OCI-M1 (cell line): ENCODE measurements at regions not wholly inside any gene's neighbourhood (a gene's known extent, or its start where the extent isn't known, plus 50 kb on each side); places are given as distances from the start of the nearest gene placed in this dataset.
"Not testable (repeated sequence)": the region's sequence is repeated elsewhere in the genome, so short reads cannot be mapped to it uniquely, and the experiment has no call there.

Source experiments
- DNase-seq: peaks from one replicate; lab custom pipeline; 2025; lab: John Stamatoyannopoulos, UW

GRCh38 chr10:43853369-43853768 is 204.7 kb upstream of the ZNF32 start:
- no peak for DNase-seq

GRCh38 chr10:43852644-43853214 is 204.0 kb upstream of the ZNF32 start:
- DNase-seq, result no peak

DNA sequence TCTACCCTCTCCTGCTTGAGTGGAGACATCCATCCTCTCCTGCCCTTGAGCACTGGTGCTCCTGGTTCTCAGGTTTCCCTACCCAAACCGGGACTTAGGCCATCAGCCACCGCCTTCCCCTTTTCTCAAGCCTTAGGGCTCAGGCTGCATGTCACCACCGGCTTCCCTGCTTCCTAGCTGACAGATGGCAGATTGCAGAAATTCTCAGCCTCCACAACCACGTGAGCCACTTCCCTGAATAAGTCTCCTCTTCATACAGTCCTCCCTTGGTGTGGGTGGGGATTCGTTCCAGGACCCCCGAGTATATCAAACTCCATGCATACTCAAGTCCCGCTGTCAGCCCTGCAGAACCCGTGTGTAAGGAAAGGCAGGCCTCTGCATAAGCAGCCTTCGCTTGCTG is 203.5 kb upstream of the ZNF32 start:
- DNase-seq, result no peak

DNA sequence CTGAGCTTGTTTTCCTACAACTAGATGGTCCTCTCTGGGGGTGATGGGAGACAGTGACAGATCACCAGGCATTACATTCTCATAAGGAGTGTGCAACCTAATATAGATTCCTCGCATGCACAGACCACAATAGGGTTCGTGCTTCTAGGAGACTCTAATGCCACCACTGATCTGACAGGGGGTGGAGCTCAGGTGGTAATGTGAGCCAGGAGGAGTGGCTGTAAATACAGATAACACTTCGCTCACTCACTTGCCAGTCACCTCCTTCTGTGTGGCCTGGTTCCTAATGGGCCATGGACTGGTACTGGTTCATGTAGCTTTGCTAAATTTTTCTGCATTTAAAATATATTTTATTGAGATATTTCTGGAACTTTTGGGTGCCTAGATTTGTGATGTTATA is 202.3 kb upstream of the ZNF32 start:
- DNase-seq, result no peak

- no peak for DNase-seq
These were observed 200.9 kb upstream of the ZNF32 start for GRCh38 chr10:43849551-43849950.

DNA sequence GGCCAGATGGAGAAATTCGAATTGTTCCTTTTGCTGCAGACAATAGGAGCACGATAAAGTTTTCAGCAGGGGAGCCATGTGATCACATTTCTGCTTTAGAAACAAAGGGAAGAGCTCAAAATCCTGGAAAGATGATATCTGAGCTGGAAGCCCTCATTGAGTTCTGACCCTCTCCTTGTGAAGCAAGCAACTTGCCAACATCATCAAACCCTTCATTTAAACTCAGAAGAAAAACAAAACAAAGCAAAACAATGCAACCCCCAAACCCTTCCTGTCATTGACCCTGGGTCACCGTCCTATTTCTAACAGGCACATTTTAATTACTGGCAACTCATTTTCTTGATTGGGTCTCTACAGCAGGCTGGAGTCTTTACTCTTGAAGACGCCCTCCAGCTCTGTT is 198.3 kb upstream of the ZNF32 start:
- no peak for DNase-seq

- no peak for DNase-seq
These were observed 197.6 kb upstream of the ZNF32 start for GRCh38 chr10:43846187-43846680.

DNA sequence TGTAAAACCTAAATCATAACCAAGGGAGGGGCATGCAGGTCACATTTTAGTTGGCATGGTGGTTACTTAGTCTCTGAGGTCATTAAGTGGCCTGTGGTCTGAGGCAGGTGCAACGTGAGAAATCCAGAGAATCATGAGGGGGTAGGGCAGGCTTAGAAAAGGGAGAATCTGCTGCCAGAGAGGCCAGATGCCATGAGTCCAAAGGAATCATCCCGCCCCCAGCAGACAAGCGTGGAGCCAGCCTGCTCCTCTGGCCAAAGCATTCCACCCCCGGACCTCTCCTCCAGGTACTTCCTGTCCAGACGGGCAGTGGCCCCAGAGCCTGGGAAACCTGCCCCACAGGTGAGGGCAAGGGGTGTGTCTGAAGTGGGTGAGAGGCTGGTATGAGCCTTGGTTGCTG is 196.4 kb upstream of the ZNF32 start:
- no peak for DNase-seq

- no peak for DNase-seq
These were observed 195.5 kb upstream of the ZNF32 start for GRCh38 chr10:43844221-43844620.

DNA sequence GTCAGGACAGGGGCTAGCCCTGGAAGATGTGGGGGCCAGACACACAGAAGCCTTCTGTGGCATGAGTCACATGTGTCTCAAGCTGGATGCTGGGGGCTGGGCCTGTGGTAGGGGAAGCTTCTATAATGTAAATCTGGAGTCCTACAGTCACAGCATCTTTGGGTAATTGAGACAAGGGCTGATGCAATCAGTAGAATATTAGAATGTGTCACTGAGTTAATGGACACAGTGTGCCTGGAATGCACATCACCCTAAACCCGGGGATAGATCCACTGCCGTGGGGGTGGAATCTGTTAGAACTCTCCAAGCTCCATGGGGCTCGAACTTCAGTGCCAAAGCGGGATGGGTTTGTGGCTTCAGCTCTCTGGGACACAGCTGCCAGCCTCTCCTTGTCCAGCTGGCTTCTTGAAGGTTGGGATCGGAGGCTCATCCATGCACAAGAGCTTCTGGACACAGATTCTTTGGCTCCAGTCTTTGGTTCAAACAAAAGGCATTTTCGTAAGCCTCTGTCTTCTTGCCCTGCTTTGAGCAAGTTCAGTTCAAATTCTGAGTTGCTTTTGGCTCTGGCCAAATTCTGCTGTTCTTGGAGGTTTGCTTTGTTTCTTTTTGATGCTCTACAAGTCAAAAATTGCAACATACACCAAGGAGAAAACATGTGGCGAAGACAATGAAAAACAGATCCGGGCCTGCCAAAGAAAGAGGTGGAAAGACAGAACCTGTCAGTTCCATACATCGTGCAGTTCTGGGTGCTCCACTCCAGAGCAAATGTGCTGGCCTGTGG is 194.8 kb upstream of the ZNF32 start:
- DNase-seq, result no peak

DNA sequence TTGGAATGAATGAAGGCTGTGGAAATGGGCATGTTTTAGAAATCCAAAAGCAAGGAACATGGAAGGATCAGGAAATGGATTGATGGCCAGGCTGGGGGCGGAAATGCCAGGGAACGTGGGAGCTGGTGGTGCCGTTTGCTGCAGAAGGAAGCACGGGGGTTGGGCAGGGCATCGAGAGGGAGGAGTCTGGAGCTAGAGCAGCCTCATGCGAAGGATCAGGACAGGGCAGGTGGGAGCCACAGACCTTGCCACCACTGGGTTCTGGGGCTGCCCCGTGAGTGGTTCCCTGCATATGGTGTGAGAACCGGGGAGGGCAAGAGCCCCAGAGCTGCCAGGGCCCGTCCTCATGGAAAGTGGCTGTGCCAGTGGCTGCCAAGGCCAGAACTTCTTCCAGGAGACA is 193.8 kb upstream of the ZNF32 start:
- no peak for DNase-seq

DNA sequence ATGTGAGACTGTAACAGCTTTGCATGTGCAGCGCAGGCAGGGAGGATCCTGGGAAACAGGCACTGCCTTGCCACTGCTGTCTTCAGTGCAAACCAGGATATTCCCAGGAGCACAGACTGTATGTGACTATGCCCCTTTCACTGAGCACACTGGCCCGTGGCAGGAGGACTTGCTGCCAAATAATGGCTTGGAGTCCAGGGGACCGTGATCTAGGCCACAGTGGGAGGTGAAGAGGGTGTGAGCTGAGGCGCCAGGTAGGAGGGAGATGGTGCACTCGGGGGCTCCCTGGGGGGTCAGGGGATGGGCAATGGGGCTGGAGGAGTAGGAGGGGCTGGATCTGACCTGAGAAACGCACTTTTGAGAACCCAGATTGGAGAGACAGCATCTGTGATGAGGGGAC is 193.4 kb upstream of the ZNF32 start:
- DNase-seq, result no peak

GRCh38 chr10:43839973-43840372 is 191.3 kb upstream of the ZNF32 start:
- no peak for DNase-seq

DNA sequence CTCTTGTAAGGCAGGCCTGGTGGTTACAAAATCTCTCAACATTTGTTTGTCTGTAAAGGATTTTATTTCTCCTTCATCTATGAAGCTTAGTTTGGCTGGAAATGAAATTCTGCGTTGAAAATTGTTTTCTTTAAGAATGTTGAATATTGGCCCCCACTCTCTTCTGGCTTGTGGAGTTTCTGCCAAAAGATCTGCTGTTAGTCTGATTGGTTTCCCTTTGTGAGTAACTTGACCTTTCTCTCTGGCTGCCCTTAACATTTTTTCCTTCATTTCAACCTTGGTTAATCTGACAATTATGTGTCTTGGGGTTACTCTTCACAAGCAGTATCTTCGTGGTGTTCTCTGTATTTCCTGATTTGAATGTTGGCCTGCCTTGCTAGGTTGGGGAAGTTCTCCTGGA is 186.1 kb upstream of the ZNF32 start:
- not testable (repeated sequence) for DNase-seq

- DNase-seq, result no peak
These were observed 179.2 kb upstream of the ZNF32 start for GRCh38 chr10:43827853-43828252.

DNA sequence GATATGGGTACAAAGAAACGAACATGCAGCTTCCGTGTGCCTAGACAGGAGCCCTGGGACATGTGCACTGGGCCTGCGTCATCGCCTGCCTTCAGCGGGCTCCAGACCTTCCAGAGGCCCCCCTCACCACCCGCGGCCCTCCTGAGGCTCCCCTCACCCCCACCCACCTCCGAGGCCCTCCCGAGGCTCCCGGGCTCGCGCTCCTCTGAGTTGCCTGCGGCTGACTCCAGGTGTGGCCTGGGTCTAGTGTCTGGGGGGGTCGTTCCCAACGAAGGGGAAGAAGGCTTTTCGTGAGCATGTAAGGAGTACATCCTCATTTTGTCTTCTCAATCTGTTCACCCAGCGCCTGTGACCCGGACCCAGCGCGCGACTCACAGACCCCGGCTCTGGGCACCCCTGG is 177.3 kb upstream of the ZNF32 start:
- no peak for DNase-seq

- no peak for DNase-seq
These were observed 176.7 kb upstream of the ZNF32 start for GRCh38 chr10:43825421-43825820.

DNA sequence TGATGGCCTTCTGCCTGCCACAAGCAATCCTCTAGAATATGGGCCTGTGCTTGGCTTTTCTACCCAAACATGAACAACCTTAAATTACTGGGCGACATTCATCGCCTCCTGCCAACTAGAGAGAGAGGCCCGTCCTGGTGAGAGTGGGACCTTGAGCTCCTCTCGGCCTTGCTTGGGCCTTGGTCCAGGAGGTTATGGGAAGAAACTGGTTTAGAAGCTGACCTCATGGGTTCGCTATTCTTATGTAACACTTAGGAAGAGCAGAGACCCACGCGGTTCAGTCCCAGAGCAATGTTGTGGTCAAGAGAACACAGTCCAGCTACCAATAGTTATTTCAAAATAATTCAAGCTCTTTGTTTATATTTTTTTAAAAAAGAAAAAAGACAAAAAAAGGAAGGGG is 176.3 kb upstream of the ZNF32 start:
- no peak for DNase-seq

GRCh38 chr10:43822631-43823580 is 174.2 kb upstream of the ZNF32 start:
- peak; percentile 54 for DNase-seq

- no peak for DNase-seq
These were observed 172.4 kb upstream of the ZNF32 start for GRCh38 chr10:43821103-43821502.

DNA sequence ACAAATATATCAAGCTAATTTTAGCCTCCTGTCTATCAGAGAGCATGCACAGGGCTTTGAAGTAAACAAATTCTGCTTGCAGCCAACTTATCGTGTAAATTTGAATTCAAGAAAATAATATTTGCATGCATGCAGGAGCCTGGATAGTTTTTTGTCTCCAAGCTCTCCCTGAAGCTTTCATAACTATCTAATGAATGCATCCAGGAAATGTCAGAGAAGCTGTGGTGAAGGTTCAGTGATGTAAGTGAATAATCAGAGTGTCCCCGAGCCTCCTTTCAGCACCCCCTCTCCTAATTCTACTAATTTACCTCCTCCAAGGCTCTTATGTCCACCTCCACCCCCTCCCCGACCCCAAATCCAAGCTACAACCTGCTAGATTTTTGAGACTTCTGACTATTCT is 172.0 kb upstream of the ZNF32 start:
- DNase-seq, result no peak

DNA sequence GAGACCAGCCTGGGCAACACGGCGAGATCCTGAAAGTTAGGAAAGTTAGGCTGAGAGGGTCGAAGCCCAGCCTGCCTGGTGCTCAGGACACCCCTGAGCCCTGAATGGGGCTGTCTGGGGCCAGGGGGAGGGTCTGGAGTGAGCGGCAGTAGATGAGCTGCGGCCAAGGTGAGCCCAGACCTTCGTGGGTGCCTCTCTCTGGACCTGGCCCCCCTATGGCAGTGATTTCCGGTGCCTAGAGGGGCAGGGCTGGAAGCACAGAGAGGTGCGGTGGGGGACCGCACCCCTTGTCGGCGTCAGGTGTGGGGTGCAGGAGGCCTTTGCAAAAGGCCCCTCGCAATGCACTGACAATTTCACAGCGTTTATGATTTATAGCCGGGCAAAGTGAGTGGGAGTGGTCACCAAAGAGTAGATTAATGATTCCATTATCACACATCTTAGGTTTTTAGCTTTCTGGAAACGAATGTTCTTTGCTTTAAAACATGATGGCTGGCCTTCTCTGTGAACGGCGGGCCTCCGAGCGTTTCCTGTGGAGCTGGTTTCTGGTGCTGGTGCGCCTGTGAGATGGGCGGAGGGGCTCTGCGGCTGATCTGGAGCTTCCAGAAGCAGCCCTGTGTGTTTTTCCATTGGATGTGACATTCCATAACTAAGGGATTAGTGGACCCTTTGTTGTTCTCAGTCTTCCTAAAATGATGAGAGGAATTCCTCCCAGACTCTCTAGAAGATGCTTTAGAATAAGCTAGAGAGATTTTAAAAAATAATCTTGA is 171.0 kb upstream of the ZNF32 start:
- no peak for DNase-seq
